Glutamatergic neuron (in vitro differentiated cells): ENCODE measurements at regions not wholly inside any gene's neighbourhood (a gene's known extent, or its start where the extent isn't known, plus 50 kb on each side); places are given as distances from the start of the nearest gene placed in this dataset.
"Not testable (repeated sequence)": the region's sequence is repeated elsewhere in the genome, so short reads cannot be mapped to it uniquely, and the experiment has no call there.

Experiments
- DNase-seq: peaks from one replicate; pipeline ENCODE4 v3.0.0; 2022
- H3K27ac Mint-ChIP-seq: one replicate; pipeline ENCODE4 v1.8.0; 2020; ENCODE audit warnings: mild to moderate bottlenecking, mixed read lengths, inconsistent platforms; ENCODE audit not compliant: unreplicated experiment
- H3K27me3 Mint-ChIP-seq: one replicate; pipeline ENCODE4 v1.8.0; 2020; ENCODE audit warnings: mild to moderate bottlenecking, moderate library complexity, mixed read lengths, inconsistent platforms; ENCODE audit not compliant: unreplicated experiment
- H3K36me3 Mint-ChIP-seq: one replicate; pipeline ENCODE4 v1.8.0; 2020; ENCODE audit warnings: mild to moderate bottlenecking, mixed read lengths, inconsistent platforms; ENCODE audit not compliant: unreplicated experiment
- H3K4me1 Mint-ChIP-seq: one replicate; pipeline ENCODE4 v1.8.0; 2020; ENCODE audit warnings: mild to moderate bottlenecking, low read depth, mixed read lengths, inconsistent platforms; ENCODE audit not compliant: unreplicated experiment
- H3K4me3 Mint-ChIP-seq: one replicate; pipeline ENCODE4 v1.8.0; 2020; ENCODE audit warnings: mild to moderate bottlenecking, mixed read lengths, inconsistent platforms; ENCODE audit not compliant: unreplicated experiment
- H3K9me3 Mint-ChIP-seq: one replicate; pipeline ENCODE4 v1.8.0; 2020; ENCODE audit warnings: mild to moderate bottlenecking, moderate library complexity, mixed read lengths, inconsistent platforms; ENCODE audit not compliant: unreplicated experiment
- TF ChIP-seq, protein P1 (sequence below): fragments of 200-600 bp; sonication (generic); IDR thresholded peaks from one replicate; pipeline ENCODE4 v1.5.0; 2021; ENCODE audit not compliant: partially characterized antibody, unreplicated experiment

DNA sequence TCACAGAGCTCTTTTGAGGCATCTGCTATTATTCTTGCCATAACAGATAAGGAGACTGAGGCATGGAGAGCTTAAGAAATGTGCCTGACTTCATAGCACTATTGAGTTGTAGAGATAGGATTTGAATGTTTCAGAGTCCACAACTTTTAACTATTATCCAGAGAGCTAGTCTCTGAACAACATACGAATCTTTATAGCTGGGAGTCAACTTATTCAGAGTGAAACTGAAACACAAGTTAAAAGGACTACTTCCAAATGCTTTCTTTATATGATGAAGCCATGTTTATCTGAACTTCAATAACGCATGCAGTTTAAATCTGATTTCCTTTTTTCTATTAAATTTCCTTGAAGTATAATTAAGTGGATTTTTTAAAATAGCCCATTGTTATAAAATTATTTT lies 268.8 kb downstream of the IKZF2 start:
- Mint-ChIP-seq H3K27me3 (peaks cover 3% of the 10 kb centered on the region), H3K36me3 (peaks cover 5% of the 10 kb centered on the region), H3K4me3 (no peak overlapping the region), H3K4me1 (no peaks in the 10 kb centered on the region), H3K9me3 (peaks cover 5% of the 10 kb centered on the region), H3K27ac (no peak overlapping the region)
- TF ChIP-seq, protein P1, sequence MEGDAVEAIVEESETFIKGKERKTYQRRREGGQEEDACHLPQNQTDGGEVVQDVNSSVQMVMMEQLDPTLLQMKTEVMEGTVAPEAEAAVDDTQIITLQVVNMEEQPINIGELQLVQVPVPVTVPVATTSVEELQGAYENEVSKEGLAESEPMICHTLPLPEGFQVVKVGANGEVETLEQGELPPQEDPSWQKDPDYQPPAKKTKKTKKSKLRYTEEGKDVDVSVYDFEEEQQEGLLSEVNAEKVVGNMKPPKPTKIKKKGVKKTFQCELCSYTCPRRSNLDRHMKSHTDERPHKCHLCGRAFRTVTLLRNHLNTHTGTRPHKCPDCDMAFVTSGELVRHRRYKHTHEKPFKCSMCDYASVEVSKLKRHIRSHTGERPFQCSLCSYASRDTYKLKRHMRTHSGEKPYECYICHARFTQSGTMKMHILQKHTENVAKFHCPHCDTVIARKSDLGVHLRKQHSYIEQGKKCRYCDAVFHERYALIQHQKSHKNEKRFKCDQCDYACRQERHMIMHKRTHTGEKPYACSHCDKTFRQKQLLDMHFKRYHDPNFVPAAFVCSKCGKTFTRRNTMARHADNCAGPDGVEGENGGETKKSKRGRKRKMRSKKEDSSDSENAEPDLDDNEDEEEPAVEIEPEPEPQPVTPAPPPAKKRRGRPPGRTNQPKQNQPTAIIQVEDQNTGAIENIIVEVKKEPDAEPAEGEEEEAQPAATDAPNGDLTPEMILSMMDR, result no peak
- DNase-seq, result no peak

DNA sequence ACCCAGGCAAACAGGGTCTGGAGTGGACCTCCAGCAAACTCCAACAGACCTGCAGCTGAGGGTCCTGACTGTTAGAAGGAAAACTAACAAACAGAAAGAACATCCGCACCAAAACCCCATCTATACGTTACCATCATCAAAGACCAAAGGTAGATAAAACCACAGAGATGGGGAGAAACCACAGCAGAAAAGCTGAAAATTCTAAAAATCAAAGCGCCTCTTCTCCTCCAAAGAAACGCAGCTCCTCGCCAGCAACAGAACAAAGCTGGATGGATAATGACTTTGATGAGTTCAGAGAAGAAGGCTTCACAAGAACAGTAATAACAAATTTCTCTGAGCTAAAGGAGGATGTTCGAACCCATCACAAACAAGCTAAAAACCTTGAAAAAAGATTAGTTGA lies 274.9 kb downstream of the IKZF2 start:
- H3K9me3 Mint-ChIP-seq, H3K27ac Mint-ChIP-seq, DNase-seq, H3K4me3 Mint-ChIP-seq, H3K36me3 Mint-ChIP-seq, H3K27me3 Mint-ChIP-seq, H3K4me1 Mint-ChIP-seq: not testable (repeated sequence)

DNA sequence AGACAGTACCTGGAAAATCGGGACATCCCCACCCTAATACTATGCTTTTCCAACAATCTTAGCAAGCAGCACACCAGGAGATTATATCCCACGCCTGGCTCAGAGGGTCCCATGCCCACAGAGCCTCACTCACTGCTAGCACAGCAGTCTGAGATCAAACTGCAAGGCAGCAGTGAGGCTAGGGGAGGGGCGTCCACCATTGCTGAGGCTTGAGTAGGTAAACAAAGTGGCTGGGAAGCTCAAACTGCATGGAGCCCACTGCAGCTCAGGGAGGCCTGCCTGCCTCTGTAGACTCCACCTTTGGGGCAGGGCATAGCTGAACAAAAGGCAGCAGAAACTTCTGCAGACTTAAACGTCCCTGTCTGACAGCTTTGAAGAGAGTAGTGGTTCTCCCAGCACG lies 275.5 kb downstream of the IKZF2 start:
- not testable (repeated sequence) for DNase-seq, H3K4me3 Mint-ChIP-seq, H3K27ac Mint-ChIP-seq, H3K36me3 Mint-ChIP-seq, H3K27me3 Mint-ChIP-seq, H3K4me1 Mint-ChIP-seq, H3K9me3 Mint-ChIP-seq

DNA sequence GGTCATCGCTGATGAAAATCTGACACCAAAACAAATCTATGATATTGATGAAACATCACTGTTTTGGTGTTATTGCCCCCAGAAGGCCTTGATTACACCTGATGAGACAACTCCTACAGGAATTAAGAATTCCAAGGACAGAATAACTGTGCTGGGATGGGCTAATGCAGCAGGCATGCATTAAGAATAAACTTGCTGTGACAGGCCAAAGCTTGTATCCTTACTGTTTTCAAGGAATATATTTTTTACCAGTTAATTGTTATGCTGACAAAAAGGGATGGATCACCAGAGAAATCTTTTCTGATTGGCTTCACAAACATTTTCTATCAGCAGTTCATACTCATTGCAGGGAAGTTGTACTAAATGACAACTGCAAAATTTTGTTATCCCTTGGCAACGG lies 278.2 kb downstream of the IKZF2 start:
- H3K27me3 Mint-ChIP-seq, result no peaks in the 10 kb centered on the region
- no peaks in the 10 kb centered on the region for H3K36me3 Mint-ChIP-seq
- H3K4me1 Mint-ChIP-seq, result no peaks in the 10 kb centered on the region
- TF ChIP-seq, protein P1, result no peak
- no peak for DNase-seq
- no peak overlapping the region for H3K4me3 Mint-ChIP-seq
- no peaks in the 10 kb centered on the region for H3K9me3 Mint-ChIP-seq
- no peak overlapping the region for H3K27ac Mint-ChIP-seq

DNA sequence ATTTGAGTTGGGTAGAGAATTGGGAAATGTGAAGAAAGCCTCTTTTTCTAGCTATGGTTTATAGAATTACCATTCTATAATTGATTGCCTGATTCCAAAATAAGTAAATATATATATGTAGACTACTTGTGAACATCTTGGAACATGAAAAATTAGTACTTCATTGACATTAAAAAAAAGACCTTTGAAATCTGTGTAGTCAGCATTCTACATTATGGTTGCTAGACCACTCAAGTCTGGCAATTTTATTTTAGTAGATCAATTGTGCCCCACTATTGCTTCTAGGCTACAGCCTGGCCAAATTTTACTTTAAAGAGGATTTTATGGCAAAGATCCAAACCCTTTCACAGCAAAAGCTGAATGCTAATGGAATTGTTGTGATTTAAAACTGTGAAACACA lies 279.8 kb downstream of the IKZF2 start:
- TF ChIP-seq, protein P1, result no peak
- no peaks in the 10 kb centered on the region for H3K9me3 Mint-ChIP-seq
- no peaks in the 10 kb centered on the region for H3K36me3 Mint-ChIP-seq
- no peak overlapping the region for H3K27ac Mint-ChIP-seq
- H3K4me1 Mint-ChIP-seq, result no peaks in the 10 kb centered on the region
- H3K4me3 Mint-ChIP-seq, result no peak overlapping the region
- no peak for DNase-seq
- H3K27me3 Mint-ChIP-seq, result no peaks in the 10 kb centered on the region

DNA sequence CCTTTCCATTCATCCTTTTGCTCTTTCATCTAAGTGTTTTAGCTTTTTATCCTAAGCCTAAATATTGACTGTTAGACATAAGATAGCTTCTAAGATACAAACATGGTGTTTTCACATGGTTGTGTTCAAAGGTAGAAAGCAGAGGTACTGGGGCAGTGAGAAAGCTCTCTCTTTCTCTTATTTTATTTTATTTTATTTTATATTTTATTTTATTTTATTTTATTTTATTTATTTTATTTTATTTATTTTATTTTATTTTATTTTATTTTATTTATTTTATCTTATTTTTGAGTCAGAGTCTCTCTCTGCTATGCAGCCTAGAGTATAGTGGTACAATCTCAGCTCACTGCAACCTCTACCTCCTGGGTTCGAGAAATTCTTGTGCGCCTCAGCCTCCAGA lies 287.2 kb downstream of the IKZF2 start:
- no peak overlapping the region for H3K27ac Mint-ChIP-seq
- no peak for DNase-seq
- peaks cover 3% of the 10 kb centered on the region for H3K27me3 Mint-ChIP-seq
- H3K4me3 Mint-ChIP-seq, result no peak overlapping the region
- H3K36me3 Mint-ChIP-seq, result peaks cover 10% of the 10 kb centered on the region
- no peaks in the 10 kb centered on the region for H3K4me1 Mint-ChIP-seq
- TF ChIP-seq, protein P1, result no peak
- H3K9me3 Mint-ChIP-seq, result peaks cover 3% of the 10 kb centered on the region
